HEK293 (cell line): ENCODE measurements at regions not wholly inside any gene's neighbourhood (a gene's known extent, or its start where the extent isn't known, plus 50 kb on each side); places are given as distances from the start of the nearest gene placed in this dataset.

Source experiments
- CTCF ChIA-PET: fragments of 350-600 bp; formaldehyde crosslinking; extraction: SDS; loops from one replicate; lab custom pipeline; 2021; ENCODE audit warnings: antibody characterized with exemption; lab: Yijun Ruan, JAX
- POLR2A ChIA-PET: fragments of 300-600 bp; formaldehyde crosslinking; extraction: SDS; loops from one replicate; lab custom pipeline; 2020; ENCODE audit warnings: antibody characterized with exemption, inconsistent platforms; lab: Yijun Ruan, JAX
- H3K27ac ChIP-seq: fragments of 200-500 bp; sonication (Bioruptor generic); 2 replicates; pipeline ENCODE4 v1.5.1; 2014; ENCODE audit warnings: low read depth, low read length, control low read depth, inconsistent platforms; ENCODE audit errors: extremely low read depth
- H3K36me3 ChIP-seq, 2 experiments: fragments of 200-500 bp in 1 of 2; sonication (Bioruptor generic) in 1 of 2; 1 replicate in 1 of 2; 2 replicates in 1 of 2; pipeline ENCODE4 v1.5.1; 2014 to 2017; ENCODE audit warnings: inconsistent platforms in 2 of 2, low read length in 2 of 2; ENCODE audit not compliant: control insufficient read depth in 2 of 2, insufficient read depth in 1 of 2
- H3K4me1 ChIP-seq: fragments of 200-500 bp; sonication (Bioruptor generic); 2 replicates; pipeline ENCODE4 v1.5.1; 2014; ENCODE audit warnings: mild to moderate bottlenecking, low read length, inconsistent platforms; ENCODE audit not compliant: control insufficient read depth, insufficient read depth
- H3K4me3 ChIP-seq: 2 replicates; pipeline ENCODE4 v1.5.1; 2011; ENCODE audit warnings: low read depth, mild to moderate bottlenecking, control low read depth, low read length, moderate library complexity
- H3K9me3 ChIP-seq: fragments of 200-500 bp; sonication (Bioruptor generic); 2 replicates; pipeline ENCODE4 v1.5.1; 2014; ENCODE audit warnings: low read depth, low read length, inconsistent platforms; ENCODE audit not compliant: control insufficient read depth, insufficient read depth
- ZBTB20 ChIP-seq: fragments of 450-650 bp; formaldehyde crosslinking; IDR thresholded peaks from 2 replicates; pipeline ENCODE4 v1.5.1; 2016; ENCODE audit warnings: missing biosample characterization, missing genetic modification characterization
- ZNF140 ChIP-seq: fragments of 450-650 bp; formaldehyde crosslinking; IDR thresholded peaks from 2 replicates; pipeline ENCODE4 v1.5.1; 2016; ENCODE audit warnings: missing biosample characterization, missing genetic modification characterization
- ZNF350 ChIP-seq: fragments of 450-650 bp; formaldehyde crosslinking; IDR thresholded peaks from 2 replicates; pipeline ENCODE4 v1.5.0; 2017; ENCODE audit warnings: missing biosample characterization, mild to moderate bottlenecking, missing genetic modification characterization
- ZNF391 ChIP-seq: fragments of 450-650 bp; formaldehyde crosslinking; IDR thresholded peaks from 2 replicates; pipeline ENCODE4 v1.5.1; 2016; ENCODE audit warnings: low read depth, missing biosample characterization, missing genetic modification characterization, borderline replicate concordance
- ZNF423 ChIP-seq: fragments of 450-650 bp; formaldehyde crosslinking; IDR thresholded peaks from 2 replicates; pipeline ENCODE4 v1.5.1; 2016; ENCODE audit warnings: missing biosample characterization, missing genetic modification characterization
- ZNF473 ChIP-seq: fragments of 450-650 bp; formaldehyde crosslinking; IDR thresholded peaks from 2 replicates; pipeline ENCODE4 v1.5.1; 2017; ENCODE audit warnings: missing biosample characterization, missing genetic modification characterization
- ZNF529 ChIP-seq: fragments of 450-650 bp; formaldehyde crosslinking; IDR thresholded peaks from 2 replicates; pipeline ENCODE4 v1.5.1; 2017; ENCODE audit warnings: missing genetic modification characterization, missing biosample characterization; ENCODE audit not compliant: insufficient replicate concordance
- ZNF549 ChIP-seq: fragments of 450-650 bp; IDR thresholded peaks from 2 replicates; pipeline ENCODE4 v1.5.1; 2018; ENCODE audit warnings: missing biosample characterization, missing genetic modification characterization, mild to moderate bottlenecking, inconsistent platforms, moderate library complexity
- ZNF785 ChIP-seq: fragments of 450-650 bp; formaldehyde crosslinking; IDR thresholded peaks from 2 replicates; pipeline ENCODE4 v1.5.1; 2016; ENCODE audit warnings: missing biosample characterization, missing genetic modification characterization
- TF ChIP-seq, protein P1 (sequence below): sonication (generic); formaldehyde crosslinking; IDR thresholded peaks from 2 replicates; pipeline ENCODE4 v1.8.1; 2022; ENCODE audit warnings: mild to moderate bottlenecking, moderate library complexity, missing genetic modification reagents
- TF ChIP-seq, protein P2 (sequence below): fragments of 450-650 bp; formaldehyde crosslinking; IDR thresholded peaks from 2 replicates; pipeline ENCODE4 v1.5.1; 2016; ENCODE audit warnings: missing biosample characterization, missing genetic modification characterization
- TF ChIP-seq, protein P3 (sequence below): fragments of 450-650 bp; formaldehyde crosslinking; IDR thresholded peaks from 2 replicates; pipeline ENCODE4 v1.5.1; 2016; ENCODE audit warnings: missing biosample characterization, missing genetic modification characterization
- TF ChIP-seq, protein P4 (sequence below): fragments of 450-650 bp; formaldehyde crosslinking; IDR thresholded peaks from 2 replicates; pipeline ENCODE4 v1.5.1; 2016; ENCODE audit warnings: missing biosample characterization, missing genetic modification characterization

DNA sequence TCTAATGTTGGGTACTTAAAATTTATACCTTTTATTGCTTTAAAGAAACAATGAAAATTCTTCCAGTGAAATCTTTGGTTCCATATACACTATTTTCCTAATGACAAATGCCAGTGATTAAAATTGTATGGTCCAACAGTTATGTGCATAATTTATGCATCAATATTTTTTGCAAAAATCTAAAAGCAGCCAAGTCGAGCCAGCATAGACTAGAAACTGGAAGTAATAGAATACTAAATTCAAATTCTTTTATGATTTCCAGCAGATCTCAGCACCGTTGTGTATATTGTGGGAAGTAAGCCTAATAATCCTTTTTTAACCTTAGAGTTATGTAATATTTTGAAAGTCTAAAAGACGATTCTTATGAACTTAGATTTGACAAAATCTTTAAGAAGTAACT, 652.0 kb upstream of the GOLIM4 start:
- Histone ChIP-seq H3K27ac (no peak overlapping the region), H3K4me1 (no peaks in the 10 kb centered on the region)
- CTCF ChIA-PET, result no interaction called here

DNA sequence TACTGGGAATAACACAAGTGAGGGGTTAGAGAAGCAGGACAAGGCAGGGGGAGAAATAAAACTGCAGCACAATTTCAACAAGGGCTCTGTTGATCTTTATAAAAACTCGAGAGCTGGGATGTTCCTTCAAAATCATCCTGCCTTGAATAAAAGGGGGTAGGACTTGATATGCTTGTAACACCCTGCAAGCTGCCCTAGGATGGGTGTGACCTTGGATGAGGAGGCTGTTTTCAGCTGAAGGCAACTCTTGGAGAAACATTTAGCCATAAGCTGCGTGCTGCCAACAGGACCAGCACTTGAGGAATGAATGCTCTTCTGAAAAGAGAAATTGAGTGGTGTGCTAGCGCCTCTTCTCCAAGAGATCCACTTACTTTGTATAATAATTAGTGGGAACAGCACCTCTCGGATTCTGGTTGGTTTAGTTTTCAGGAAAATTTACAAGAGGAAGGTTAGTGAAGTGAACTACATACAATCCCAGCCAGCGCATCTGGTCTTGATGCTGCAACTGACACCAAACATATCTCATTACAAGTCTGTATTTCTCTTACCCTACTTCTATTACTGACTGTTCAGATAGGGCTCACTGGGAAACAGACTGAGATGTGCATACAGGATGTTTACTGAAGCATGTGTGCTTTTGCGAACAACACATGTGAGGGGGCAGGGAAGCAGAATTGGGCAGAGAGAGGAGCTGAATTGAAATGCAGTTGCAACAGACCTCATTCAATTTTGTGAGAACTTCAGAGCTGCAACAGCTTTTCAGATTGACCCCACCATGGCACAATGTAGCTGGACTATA, 643.0 kb upstream of the GOLIM4 start:
- POLR2A ChIA-PET, result no interaction called here
- Histone ChIP-seq H3K36me3 (no peaks in the 10 kb centered on the region), H3K9me3 (no peaks in the 10 kb centered on the region), H3K27ac (no peak overlapping the region), H3K4me1 (no peaks in the 10 kb centered on the region), H3K4me3 (no peak overlapping the region)
- CTCF ChIA-PET, result no interaction called here
- TF ChIP-seq ZNF140 (tag by site-specific recombination) (0 out of 2 replicates have a peak, but pooled peaks have one; percentile 22), ZNF423 (tag by site-specific recombination) (no peak)
- TF ChIP-seq, protein P1, sequence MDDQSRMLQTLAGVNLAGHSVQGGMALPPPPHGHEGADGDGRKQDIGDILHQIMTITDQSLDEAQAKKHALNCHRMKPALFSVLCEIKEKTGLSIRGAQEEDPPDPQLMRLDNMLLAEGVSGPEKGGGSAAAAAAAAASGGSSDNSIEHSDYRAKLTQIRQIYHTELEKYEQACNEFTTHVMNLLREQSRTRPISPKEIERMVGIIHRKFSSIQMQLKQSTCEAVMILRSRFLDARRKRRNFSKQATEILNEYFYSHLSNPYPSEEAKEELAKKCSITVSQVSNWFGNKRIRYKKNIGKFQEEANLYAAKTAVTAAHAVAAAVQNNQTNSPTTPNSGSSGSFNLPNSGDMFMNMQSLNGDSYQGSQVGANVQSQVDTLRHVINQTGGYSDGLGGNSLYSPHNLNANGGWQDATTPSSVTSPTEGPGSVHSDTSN (CRISPR knock-in tag), result no peak

More for the DNA sequence above, 652.0 kb upstream of the GOLIM4 start:
- H3K9me3 ChIP-seq, result no peaks in the 10 kb centered on the region
- H3K36me3 ChIP-seq, result no peaks in the 10 kb centered on the region
- H3K4me3 ChIP-seq, result no peak overlapping the region
- POLR2A ChIA-PET, result no interaction called here
- no peak for TF ChIP-seq ZNF391 (tag by site-specific recombination)
- TF ChIP-seq, protein P2, sequence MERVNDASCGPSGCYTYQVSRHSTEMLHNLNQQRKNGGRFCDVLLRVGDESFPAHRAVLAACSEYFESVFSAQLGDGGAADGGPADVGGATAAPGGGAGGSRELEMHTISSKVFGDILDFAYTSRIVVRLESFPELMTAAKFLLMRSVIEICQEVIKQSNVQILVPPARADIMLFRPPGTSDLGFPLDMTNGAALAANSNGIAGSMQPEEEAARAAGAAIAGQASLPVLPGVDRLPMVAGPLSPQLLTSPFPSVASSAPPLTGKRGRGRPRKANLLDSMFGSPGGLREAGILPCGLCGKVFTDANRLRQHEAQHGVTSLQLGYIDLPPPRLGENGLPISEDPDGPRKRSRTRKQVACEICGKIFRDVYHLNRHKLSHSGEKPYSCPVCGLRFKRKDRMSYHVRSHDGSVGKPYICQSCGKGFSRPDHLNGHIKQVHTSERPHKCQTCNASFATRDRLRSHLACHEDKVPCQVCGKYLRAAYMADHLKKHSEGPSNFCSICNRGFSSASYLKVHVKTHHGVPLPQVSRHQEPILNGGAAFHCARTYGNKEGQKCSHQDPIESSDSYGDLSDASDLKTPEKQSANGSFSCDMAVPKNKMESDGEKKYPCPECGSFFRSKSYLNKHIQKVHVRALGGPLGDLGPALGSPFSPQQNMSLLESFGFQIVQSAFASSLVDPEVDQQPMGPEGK (tag by site-specific recombination), result no peak
- TF ChIP-seq ZNF529 (tag by site-specific recombination), result no peak
- TF ChIP-seq ZBTB20, result no peak
- TF ChIP-seq, protein P3, sequence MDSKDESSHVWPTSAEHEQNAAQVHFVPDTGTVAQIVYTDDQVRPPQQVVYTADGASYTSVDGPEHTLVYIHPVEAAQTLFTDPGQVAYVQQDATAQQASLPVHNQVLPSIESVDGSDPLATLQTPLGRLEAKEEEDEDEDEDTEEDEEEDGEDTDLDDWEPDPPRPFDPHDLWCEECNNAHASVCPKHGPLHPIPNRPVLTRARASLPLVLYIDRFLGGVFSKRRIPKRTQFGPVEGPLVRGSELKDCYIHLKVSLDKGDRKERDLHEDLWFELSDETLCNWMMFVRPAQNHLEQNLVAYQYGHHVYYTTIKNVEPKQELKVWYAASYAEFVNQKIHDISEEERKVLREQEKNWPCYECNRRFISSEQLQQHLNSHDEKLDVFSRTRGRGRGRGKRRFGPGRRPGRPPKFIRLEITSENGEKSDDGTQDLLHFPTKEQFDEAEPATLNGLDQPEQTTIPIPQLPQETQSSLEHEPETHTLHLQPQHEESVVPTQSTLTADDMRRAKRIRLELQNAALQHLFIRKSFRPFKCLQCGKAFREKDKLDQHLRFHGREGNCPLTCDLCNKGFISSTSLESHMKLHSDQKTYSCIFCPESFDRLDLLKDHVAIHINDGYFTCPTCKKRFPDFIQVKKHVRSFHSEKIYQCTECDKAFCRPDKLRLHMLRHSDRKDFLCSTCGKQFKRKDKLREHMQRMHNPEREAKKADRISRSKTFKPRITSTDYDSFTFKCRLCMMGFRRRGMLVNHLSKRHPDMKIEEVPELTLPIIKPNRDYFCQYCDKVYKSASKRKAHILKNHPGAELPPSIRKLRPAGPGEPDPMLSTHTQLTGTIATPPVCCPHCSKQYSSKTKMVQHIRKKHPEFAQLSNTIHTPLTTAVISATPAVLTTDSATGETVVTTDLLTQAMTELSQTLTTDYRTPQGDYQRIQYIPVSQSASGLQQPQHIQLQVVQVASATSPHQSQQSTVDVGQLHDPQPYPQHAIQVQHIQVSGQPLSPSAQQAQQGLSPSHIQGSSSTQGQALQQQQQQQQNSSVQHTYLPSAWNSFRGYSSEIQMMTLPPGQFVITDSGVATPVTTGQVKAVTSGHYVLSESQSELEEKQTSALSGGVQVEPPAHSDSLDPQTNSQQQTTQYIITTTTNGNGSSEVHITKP (tag by site-specific recombination), result no peak
- TF ChIP-seq ZNF350 (tag by site-specific recombination), result no peak
- TF ChIP-seq, all 188 proteins: peak for 0

DNA sequence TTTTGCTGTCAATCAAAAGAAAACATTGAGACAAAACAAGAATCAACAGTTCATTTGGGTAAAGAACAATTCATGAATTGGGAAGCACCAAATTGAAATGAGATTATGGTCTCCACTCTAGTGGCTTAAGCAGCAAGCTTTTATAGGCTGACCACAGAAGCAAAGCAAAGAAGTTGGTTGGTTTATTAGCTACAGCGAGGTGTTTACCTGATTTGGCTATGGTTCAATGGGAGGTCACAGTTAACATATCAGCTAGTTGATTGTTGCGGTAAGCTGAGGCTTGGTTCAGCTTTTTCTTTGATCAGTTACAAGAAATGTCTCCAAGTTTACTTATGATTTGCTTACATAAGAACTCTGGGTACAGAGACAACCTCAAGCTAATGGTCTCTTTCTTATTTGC, 640.5 kb upstream of the GOLIM4 start:
- TF ChIP-seq, protein P4, sequence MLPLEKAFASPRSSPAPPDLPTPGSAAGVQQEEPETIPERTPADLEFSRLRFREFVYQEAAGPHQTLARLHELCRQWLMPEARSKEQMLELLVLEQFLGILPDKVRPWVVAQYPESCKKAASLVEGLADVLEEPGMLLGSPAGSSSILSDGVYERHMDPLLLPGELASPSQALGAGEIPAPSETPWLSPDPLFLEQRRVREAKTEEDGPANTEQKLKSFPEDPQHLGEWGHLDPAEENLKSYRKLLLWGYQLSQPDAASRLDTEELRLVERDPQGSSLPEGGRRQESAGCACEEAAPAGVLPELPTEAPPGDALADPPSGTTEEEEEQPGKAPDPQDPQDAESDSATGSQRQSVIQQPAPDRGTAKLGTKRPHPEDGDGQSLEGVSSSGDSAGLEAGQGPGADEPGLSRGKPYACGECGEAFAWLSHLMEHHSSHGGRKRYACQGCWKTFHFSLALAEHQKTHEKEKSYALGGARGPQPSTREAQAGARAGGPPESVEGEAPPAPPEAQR (tag by site-specific recombination), result no peak
- TF ChIP-seq ZNF785 (tag by site-specific recombination), result no peak
- peak; percentile 90 for TF ChIP-seq ZNF549 (tag by site-specific recombination)
- TF ChIP-seq ZNF473, result no peak
- CTCF ChIA-PET, result interaction anchor here (0.6 kb wide), 1 partner anchor 414 kb away, joined by 3 read pairs; no protein-coding TSS in a partner anchor

More for the DNA sequence above, 640.5 kb upstream of the GOLIM4 start:
- no peaks in the 10 kb centered on the region for H3K36me3 ChIP-seq
- no peak overlapping the region for H3K27ac ChIP-seq
- no peaks in the 10 kb centered on the region for H3K9me3 ChIP-seq
- H3K4me3 ChIP-seq, result no peak overlapping the region
- POLR2A ChIA-PET, result no interaction called here
- no peaks in the 10 kb centered on the region for H3K4me1 ChIP-seq
